Astrocyte (in vitro differentiated cells and primary cell): ENCODE measurements at regions not wholly inside any gene's neighbourhood (a gene's known extent, or its start where the extent isn't known, plus 50 kb on each side); places are given as distances from the start of the nearest gene placed in this dataset.

Experiments used
- CTCF ChIP-seq: IDR thresholded peaks from 2 replicates; pipeline ENCODE4 v1.5.1; 2011; ENCODE audit warnings: low read depth, mild to moderate bottlenecking, inconsistent platforms, low read length, moderate library complexity; ENCODE audit not compliant: insufficient read depth
- EZH2 ChIP-seq: IDR thresholded peaks from 2 replicates; pipeline ENCODE4 v1.6.1; 2012; ENCODE audit warnings: mild to moderate bottlenecking, low read length, inconsistent platforms; ENCODE audit not compliant: insufficient read depth

GRCh38 chr7:91343996-91344629 is 79.9 kb downstream of the FZD1 start:
- no peak for TF ChIP-seq CTCF
- TF ChIP-seq EZH2: no peak
